ENCODE measurements at regions not wholly inside any gene's neighbourhood (a gene's known extent, or its start where the extent isn't known, plus 50 kb on each side); places are given as distances from the start of the nearest gene placed in this dataset.
A peak's percentile ranks its signal among the peaks of the same experiment; 100 is the strongest.

- H3K4me2 ChIP-seq (ENCODE audit: low read length), result no peak overlapping the region
- Mint-ChIP-seq H3K36me3 (ENCODE audit: low read depth, unreplicated experiment) (no peaks in the 10 kb centered on the region), H3K4me3 (ENCODE audit: unreplicated experiment) (no peak overlapping the region), H3K27ac (ENCODE audit: unreplicated experiment) (no peak overlapping the region), H3K27me3 (ENCODE audit: low read depth, unreplicated experiment) (no peaks in the 10 kb centered on the region), H3K9me3 (ENCODE audit: unreplicated experiment) (no peaks in the 10 kb centered on the region), H3K4me1 (ENCODE audit: low read depth, unreplicated experiment) (peaks cover 23% of the 10 kb centered on the region)
- TF ChIP-seq CTCF (IDR thresholded peaks at IDR 0.05; ENCODE audit: insufficient read depth, low read depth, low read length) (no peak), EZH2 (IDR thresholded peaks at IDR 0.05; ENCODE audit: insufficient read depth, low read length) (no peak)
- FAIRE-seq, result no peak
- H3K9ac ChIP-seq (ENCODE audit: low read length), result no peak overlapping the region
- H3K4me3 ChIP-seq (ENCODE audit: insufficient read depth, low read depth, low read length), result no peak overlapping the region
- H4K20me1 ChIP-seq (ENCODE audit: insufficient read depth, low read length), result no peaks in the 10 kb centered on the region
- H3K36me3 ChIP-seq (ENCODE audit: insufficient read depth, low read length), result no peaks in the 10 kb centered on the region
- DNase-seq (ENCODE audit: low read depth), result no peak
- H2AFZ ChIP-seq (ENCODE audit: low read depth, low read length), result no peak overlapping the region
- H3K9me3 ChIP-seq (ENCODE audit: insufficient read depth, low read depth, low read length), result no peaks in the 10 kb centered on the region
- peaks cover 9% of the 10 kb centered on the region for H3K79me2 ChIP-seq (ENCODE audit: insufficient read depth, low read length)
- no peak overlapping the region for H3K27ac ChIP-seq (ENCODE audit: low read depth, low read length)
- no peaks in the 10 kb centered on the region for H3K27me3 ChIP-seq (ENCODE audit: insufficient read depth, low read length)
- H3K4me1 ChIP-seq (ENCODE audit: insufficient read depth, low read length), result peaks cover 27% of the 10 kb centered on the region
These were observed 367.9 kb upstream of the TNP1 start for GRCh38 chr2:217227794-217228193.

GRCh38 chr2:217225596-217225995 lies 365.7 kb upstream of the TNP1 start:
- H3K9me3 ChIP-seq (ENCODE audit: insufficient read depth, low read depth, low read length), result no peaks in the 10 kb centered on the region
- no peak overlapping the region for H3K9ac ChIP-seq (ENCODE audit: low read length)
- no peak overlapping the region for H3K4me3 Mint-ChIP-seq (ENCODE audit: unreplicated experiment)
- H3K27ac ChIP-seq (ENCODE audit: low read depth, low read length), result no peak overlapping the region
- H2AFZ ChIP-seq (ENCODE audit: low read depth, low read length), result no peak overlapping the region
- H3K27me3 ChIP-seq (ENCODE audit: insufficient read depth, low read length), result no peaks in the 10 kb centered on the region
- H3K9me3 Mint-ChIP-seq (ENCODE audit: unreplicated experiment), result no peaks in the 10 kb centered on the region
- H3K4me1 Mint-ChIP-seq (ENCODE audit: low read depth, unreplicated experiment), result peaks cover 31% of the 10 kb centered on the region
- no peaks in the 10 kb centered on the region for H4K20me1 ChIP-seq (ENCODE audit: insufficient read depth, low read length)
- H3K36me3 ChIP-seq (ENCODE audit: insufficient read depth, low read length), result no peaks in the 10 kb centered on the region
- no peak overlapping the region for H3K27ac Mint-ChIP-seq (ENCODE audit: unreplicated experiment)
- no peak overlapping the region for H3K4me3 ChIP-seq (ENCODE audit: insufficient read depth, low read depth, low read length)
- no peak for DNase-seq (ENCODE audit: low read depth)
- no peak for FAIRE-seq
- H3K36me3 Mint-ChIP-seq (ENCODE audit: low read depth, unreplicated experiment), result no peaks in the 10 kb centered on the region
- H3K27me3 Mint-ChIP-seq (ENCODE audit: low read depth, unreplicated experiment), result no peaks in the 10 kb centered on the region
- H3K79me2 ChIP-seq (ENCODE audit: insufficient read depth, low read length), result peaks cover 9% of the 10 kb centered on the region
- no peak overlapping the region for H3K4me2 ChIP-seq (ENCODE audit: low read length)
- H3K4me1 ChIP-seq (ENCODE audit: insufficient read depth, low read length), result peaks cover 23% of the 10 kb centered on the region
- TF ChIP-seq CTCF (IDR thresholded peaks at IDR 0.05; ENCODE audit: insufficient read depth, low read depth, low read length), result no peak
- TF ChIP-seq EZH2 (IDR thresholded peaks at IDR 0.05; ENCODE audit: insufficient read depth, low read length), result no peak

GRCh38 chr2:217223222-217223930 lies 363.5 kb upstream of the TNP1 start:
- no peak overlapping the region for H3K9ac ChIP-seq (ENCODE audit: low read length)
- H3K4me2 ChIP-seq (ENCODE audit: low read length), result peak overlapping the region; percentile 46
- FAIRE-seq, result peak; percentile 97
- no peaks in the 10 kb centered on the region for H3K9me3 Mint-ChIP-seq (ENCODE audit: unreplicated experiment)
- H3K4me3 ChIP-seq (ENCODE audit: insufficient read depth, low read depth, low read length), result no peak overlapping the region
- H3K36me3 Mint-ChIP-seq (ENCODE audit: low read depth, unreplicated experiment), result no peaks in the 10 kb centered on the region
- TF ChIP-seq EZH2 (IDR thresholded peaks at IDR 0.05; ENCODE audit: insufficient read depth, low read length) (no peak), CTCF (IDR thresholded peaks at IDR 0.05; ENCODE audit: insufficient read depth, low read depth, low read length) (no peak)
- peak overlapping the region; percentile 76 for H3K27ac ChIP-seq (ENCODE audit: low read depth, low read length)
- peaks cover 30% of the 10 kb centered on the region for H3K4me1 ChIP-seq (ENCODE audit: insufficient read depth, low read length)
- H3K27me3 ChIP-seq (ENCODE audit: insufficient read depth, low read length), result no peaks in the 10 kb centered on the region
- peaks cover 9% of the 10 kb centered on the region for H3K79me2 ChIP-seq (ENCODE audit: insufficient read depth, low read length)
- H3K4me3 Mint-ChIP-seq (ENCODE audit: unreplicated experiment), result no peak overlapping the region
- H4K20me1 ChIP-seq (ENCODE audit: insufficient read depth, low read length), result no peaks in the 10 kb centered on the region
- no peaks in the 10 kb centered on the region for H3K27me3 Mint-ChIP-seq (ENCODE audit: low read depth, unreplicated experiment)
- H3K9me3 ChIP-seq (ENCODE audit: insufficient read depth, low read depth, low read length), result no peaks in the 10 kb centered on the region
- peak; percentile 98 for DNase-seq (ENCODE audit: low read depth)
- H3K27ac Mint-ChIP-seq (ENCODE audit: unreplicated experiment), result peak overlapping the region; percentile 93
- H2AFZ ChIP-seq (ENCODE audit: low read depth, low read length), result peak overlapping the region; percentile 20
- H3K4me1 Mint-ChIP-seq (ENCODE audit: low read depth, unreplicated experiment), result peaks cover 41% of the 10 kb centered on the region
- H3K36me3 ChIP-seq (ENCODE audit: insufficient read depth, low read length), result no peaks in the 10 kb centered on the region
